Brain microvascular endothelial cell (primary cell): ENCODE measurements at regions not wholly inside any gene's neighbourhood (a gene's known extent, or its start where the extent isn't known, plus 50 kb on each side); places are given as distances from the start of the nearest gene placed in this dataset.

ENCODE experiments used
- DNase-seq: peaks from one replicate; pipeline ENCODE4 v3.0.0-alpha.2; 2020
- H3K27ac ChIP-seq: fragments of 250-450 bp; sonication (Bioruptor Pico); 2 replicates; pipeline ENCODE4 v1.5.1; 2020; ENCODE audit warnings: mild to moderate bottlenecking, moderate library complexity
- H3K27me3 ChIP-seq: fragments of 250-450 bp; sonication (Bioruptor Pico); replicated peaks from 2 replicates; pipeline ENCODE4 v1.5.1; 2020; ENCODE audit warnings: mild to moderate bottlenecking
- H3K36me3 ChIP-seq: fragments of 250-450 bp; sonication (Bioruptor Pico); replicated peaks from 2 replicates; pipeline ENCODE4 v1.5.1; 2020; ENCODE audit warnings: mild to moderate bottlenecking
- H3K4me3 ChIP-seq: 2 replicates; pipeline ENCODE4 v1.5.1; 2011; ENCODE audit warnings: low read depth, mild to moderate bottlenecking, control low read depth, low read length, moderate library complexity
- CTCF ChIP-seq: IDR thresholded peaks from 2 replicates; pipeline ENCODE4 v1.5.1; 2011; ENCODE audit warnings: low read depth, mild to moderate bottlenecking, moderate library complexity, low read length, control low read depth, inconsistent platforms; ENCODE audit errors: missing control alignments
- in situ Hi-C: cut with HindIII; loops from 2 replicates; pipeline ENCODE4 v1.10.0; 2017; ENCODE audit warnings: low sequenced_read_pairs, low pct_ligation_motif_present

- no peak overlapping the region for H3K4me3 ChIP-seq
- no peaks in the 10 kb centered on the region for H3K27me3 ChIP-seq
- in situ Hi-C loops, result no loop called here
- no peak for TF ChIP-seq CTCF
- no peaks in the 10 kb centered on the region for H3K36me3 ChIP-seq
- no peak overlapping the region for H3K27ac ChIP-seq
- DNase-seq, result no peak
These were observed 985.1 kb downstream of the SORCS1 start for GRCh38 chr10:106179430-106179829.

GRCh38 chr10:106175760-106176377, 988.6 kb downstream of the SORCS1 start:
- Histone ChIP-seq H3K36me3 (no peaks in the 10 kb centered on the region), H3K4me3 (no peak overlapping the region), H3K27me3 (no peaks in the 10 kb centered on the region), H3K27ac (no peak overlapping the region)
- in situ Hi-C loops, result no loop called here
- peak; percentile 33 for TF ChIP-seq CTCF
- no peak for DNase-seq

- Histone ChIP-seq H3K36me3 (no peaks in the 10 kb centered on the region), H3K27me3 (no peaks in the 10 kb centered on the region), H3K4me3 (no peak overlapping the region), H3K27ac (no peak overlapping the region)
- TF ChIP-seq CTCF, result no peak
- in situ Hi-C loops, result no loop called here
- no peak for DNase-seq
These were observed 990.7 kb downstream of the SORCS1 start for GRCh38 chr10:106173838-106174237.

- H3K27me3 ChIP-seq, result no peaks in the 10 kb centered on the region
- no peak overlapping the region for H3K4me3 ChIP-seq
- no peaks in the 10 kb centered on the region for H3K36me3 ChIP-seq
- TF ChIP-seq CTCF, result no peak
- in situ Hi-C loops, result no loop called here
- no peak for DNase-seq
- no peak overlapping the region for H3K27ac ChIP-seq
These were observed 995.3 kb downstream of the SORCS1 start for GRCh38 chr10:106169241-106169640.

- H3K27me3 ChIP-seq, result no peaks in the 10 kb centered on the region
- DNase-seq, result no peak
- in situ Hi-C loops, result no loop called here
These were observed 996.6 kb downstream of the SORCS1 start for GRCh38 chr10:106167946-106168345.

More at GRCh38 chr10:106167946-106168345, 996.6 kb downstream of the SORCS1 start:
- Histone ChIP-seq H3K27ac (no peak overlapping the region), H3K4me3 (no peak overlapping the region), H3K36me3 (no peaks in the 10 kb centered on the region)
- TF ChIP-seq CTCF, result no peak
